ENCODE measurements at regions not wholly inside any gene's neighbourhood (a gene's known extent, or its start where the extent isn't known, plus 50 kb on each side); places are given as distances from the start of the nearest gene placed in this dataset.

DNA sequence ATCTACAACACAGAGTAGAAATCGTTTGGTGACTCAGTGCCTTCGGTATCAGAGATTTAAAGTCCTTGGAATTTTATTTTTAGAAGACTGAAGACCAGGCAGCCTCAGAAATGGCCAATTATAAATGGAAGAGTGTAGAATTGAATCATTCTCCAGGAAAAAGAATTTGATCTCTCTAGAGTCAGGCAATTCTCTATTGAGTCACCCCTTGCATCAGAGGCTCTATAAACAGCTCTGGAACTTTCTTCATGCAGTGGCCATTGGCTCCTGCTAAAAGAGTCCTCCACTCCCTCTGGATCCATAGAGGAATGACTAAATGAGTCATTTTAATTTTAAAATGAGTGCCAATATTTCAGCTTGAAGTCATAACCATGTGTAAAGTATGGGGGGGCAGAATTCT, 816.2 kb downstream of the TDRD15 start:
- DNase-seq (ENCODE audit: low read depth in 2 of 2): no peak

DNA sequence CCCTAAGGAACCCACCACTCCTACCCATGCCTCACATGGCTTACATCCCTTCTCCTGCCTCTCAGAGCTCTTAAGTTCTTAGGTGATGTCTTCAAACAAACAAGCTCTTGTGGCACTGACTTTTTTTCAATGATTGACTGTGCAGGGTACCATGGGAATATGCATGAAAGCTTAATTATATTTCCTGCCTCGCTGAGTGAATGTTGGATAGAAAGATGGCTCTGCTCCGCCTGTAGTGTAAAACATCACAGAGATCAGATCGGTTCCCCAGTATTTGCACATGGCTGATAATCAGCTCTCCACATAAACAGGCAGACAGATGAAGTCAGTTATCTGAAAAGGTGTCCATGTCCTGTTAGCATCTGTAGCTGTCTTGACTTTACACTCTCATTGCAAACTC, 820.8 kb downstream of the TDRD15 start:
- no peak for DNase-seq (ENCODE audit: low read depth in 2 of 2)

DNA sequence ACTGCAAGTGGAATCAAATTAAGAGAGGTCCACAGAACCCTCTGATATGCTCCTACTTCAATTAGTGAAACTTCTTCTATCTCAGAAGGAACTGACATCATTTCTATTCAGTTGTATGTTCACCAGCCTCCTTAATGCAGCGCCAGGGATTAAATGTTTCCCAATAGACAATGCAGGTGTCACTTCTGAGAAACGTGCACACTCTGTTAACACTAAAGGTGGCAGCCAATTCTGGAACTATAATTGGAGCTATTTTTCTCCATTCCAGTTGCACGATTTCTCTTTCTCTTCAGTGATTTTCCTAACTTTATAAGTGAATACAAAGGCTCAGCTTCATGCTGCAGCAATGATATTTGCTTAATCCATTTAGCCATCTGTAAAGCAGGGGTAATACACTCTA, 821.9 kb downstream of the TDRD15 start:
- no peak for DNase-seq (ENCODE audit: low read depth in 2 of 2)

DNA sequence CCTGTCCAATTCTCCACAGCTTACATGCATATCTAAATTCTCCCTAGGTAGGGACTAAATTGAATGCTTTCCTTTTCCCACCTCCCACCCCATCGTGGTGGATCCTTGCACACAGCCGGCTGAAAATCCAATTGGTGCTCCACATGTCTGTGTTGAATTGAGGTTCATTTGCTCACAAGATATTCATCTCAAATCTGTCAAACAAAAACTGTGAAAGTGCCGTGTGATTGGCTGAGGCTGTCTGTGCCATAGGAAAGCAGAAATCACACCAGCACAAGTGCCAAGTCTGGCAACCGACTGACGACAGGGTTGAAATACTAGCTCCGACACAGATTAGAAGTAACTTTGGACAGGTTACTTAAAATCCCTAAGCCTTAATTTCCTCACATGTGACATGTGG, 823.3 kb downstream of the TDRD15 start:
- DNase-seq (ENCODE audit: low read depth in 2 of 2): no peak

DNA sequence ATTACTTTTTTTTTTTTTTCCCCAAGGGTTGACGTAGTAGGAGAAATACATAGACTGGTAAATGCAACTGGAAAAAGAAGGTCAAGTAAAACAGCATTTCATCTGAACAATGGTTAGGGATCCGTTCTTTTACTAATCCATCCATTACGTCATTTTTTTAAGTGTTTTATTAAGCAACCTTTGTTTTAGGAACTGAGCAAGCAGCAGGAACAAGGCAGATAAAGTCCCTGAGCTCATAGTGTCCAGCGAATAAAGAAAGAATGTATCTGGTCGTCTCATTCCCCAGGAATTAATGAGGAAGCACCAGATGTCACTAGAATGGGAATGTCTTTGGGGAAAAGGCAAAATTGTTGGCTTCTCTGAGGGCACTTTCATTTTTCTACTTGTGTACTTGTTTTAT, 842.4 kb downstream of the TDRD15 start:
- DNase-seq (ENCODE audit: low read depth in 2 of 2): no peak

DNA sequence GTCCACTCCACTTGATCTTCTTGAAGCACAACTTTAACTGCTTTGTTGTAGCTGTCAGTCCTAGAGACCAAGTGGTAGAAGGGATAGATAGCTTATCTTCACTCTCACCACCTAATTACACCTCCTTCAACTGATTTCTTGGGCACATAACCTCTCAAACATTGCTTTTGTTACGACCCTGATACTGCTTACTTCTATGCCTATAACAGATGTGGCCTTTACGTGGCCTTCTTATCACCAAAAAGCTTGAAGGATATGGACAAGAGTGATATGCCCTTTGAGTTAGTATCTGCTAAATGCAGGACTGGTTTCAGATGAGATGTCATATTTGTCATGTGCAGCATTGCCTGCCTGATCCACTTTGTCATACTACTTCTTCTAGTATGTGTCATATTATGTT, 847.2 kb downstream of the TDRD15 start:
- no peak for DNase-seq (ENCODE audit: low read depth in 2 of 2)

DNA sequence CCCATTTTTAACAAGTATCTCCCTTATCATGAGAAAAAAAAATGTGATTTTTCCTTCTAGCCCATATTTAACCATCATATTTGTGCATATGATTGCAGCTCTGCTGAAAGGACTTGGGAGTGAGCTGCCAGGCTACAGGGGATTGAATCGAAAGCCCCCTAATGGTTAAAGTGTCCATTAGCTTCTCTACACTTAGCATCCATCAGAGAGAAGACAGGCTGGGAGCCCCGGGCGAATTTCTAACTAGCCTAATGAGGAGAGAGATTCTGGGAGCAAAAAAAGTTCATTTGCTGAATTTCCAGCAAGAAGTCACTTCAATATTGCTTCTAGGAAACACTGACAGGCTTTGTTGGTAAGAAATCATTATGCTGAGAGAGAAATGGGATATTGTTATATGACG, 848.8 kb downstream of the TDRD15 start:
- no peak for DNase-seq (ENCODE audit: low read depth in 2 of 2)

DNA sequence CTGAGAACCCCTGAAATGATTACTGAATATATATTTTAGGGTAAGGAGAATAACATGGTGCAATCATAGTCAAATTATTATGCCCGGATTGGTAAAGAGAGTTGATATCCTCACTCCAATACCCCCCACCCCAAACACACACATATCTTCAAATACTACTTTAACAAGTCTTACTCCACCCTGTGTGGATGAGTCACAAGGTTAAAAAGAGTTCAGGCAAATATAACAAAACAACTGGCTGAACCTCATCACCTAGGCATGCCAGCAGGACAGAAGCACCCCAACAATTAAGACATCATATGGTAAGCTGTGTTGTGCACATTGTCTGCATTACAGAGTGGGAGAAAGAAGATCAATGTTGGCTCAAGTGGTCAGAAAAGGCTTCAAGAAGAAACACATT, 857.4 kb downstream of the TDRD15 start:
- no peak for DNase-seq (ENCODE audit: low read depth in 2 of 2)

DNA sequence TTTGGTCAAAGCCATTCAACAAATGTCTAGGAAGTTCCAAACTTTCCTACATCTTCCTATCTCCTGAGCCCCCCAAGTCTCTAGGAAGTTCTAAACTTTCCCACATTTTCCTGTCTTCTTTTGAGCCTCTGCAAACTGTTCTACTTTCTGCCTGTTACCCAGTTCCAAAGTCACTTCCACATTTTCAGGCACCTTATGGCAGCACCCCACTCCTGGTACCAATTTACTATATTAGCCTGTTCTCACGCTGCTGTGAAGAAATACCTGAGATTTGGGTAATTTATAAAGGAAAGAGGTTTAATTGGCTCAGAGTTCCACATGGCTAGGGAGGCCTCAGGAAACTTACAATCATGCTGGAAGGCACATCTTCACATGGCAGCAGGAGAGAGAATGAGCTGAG, 869.2 kb downstream of the TDRD15 start:
- DNase-seq (ENCODE audit: low read depth in 2 of 2): no peak

DNA sequence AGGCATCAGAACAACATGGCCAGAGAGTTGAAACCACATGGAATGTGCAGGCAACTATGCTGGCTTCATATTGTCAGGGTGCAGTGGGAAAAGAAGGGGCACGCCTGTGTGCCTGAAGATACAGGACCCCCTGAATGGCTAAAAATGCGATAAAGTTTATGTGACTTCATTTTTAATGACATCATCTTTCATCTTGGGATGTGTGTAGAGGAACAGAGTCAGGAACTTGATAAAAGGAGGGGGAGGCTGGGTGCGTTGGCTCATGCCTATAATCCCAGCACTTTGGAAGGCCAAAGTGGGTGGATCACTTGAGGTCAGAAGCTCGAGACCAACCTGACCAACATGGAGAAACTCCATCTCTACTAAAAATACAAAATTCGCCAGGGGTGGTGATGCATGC, 872.6 kb downstream of the TDRD15 start:
- DNase-seq (ENCODE audit: low read depth in 2 of 2): no peak

DNA sequence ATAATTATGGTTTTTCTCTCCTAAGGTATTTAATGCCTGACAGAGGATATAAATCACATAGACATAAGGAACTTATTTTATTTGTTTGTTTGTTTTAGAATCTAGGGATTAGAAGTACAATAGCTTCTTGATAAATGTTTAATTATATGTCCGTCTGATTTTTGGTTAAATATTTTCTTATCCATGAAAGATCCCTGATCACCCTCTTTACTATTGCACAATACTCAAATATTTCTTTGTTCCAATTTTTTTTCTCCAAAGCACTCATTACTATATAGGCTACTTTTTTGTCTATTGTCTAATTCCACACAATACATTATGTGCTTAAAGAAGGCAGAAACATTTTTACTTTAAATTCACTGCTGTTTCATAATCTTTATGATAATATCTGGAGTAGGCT, 875.8 kb downstream of the TDRD15 start:
- no peak for DNase-seq (ENCODE audit: low read depth in 2 of 2)

DNA sequence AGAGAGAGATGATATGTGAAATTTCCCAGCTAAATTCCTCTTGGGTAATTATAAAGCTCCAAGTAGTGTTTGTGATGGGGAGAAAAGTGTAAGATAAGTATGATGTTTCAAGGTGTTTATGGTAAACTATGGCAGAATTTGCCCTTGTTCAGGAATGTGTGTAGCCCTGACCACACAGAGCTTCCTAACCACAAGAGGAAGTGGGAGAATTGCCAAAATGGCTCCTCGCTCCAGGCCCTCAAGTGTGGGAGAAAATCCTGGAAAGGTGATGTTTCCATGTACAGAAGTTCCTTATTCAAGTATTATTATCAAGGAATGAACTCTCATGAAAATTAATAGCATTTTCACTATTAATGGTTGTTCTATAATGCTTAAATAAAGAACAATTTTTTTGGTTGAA, 878.3 kb downstream of the TDRD15 start:
- no peak for DNase-seq (ENCODE audit: low read depth in 2 of 2)

DNA sequence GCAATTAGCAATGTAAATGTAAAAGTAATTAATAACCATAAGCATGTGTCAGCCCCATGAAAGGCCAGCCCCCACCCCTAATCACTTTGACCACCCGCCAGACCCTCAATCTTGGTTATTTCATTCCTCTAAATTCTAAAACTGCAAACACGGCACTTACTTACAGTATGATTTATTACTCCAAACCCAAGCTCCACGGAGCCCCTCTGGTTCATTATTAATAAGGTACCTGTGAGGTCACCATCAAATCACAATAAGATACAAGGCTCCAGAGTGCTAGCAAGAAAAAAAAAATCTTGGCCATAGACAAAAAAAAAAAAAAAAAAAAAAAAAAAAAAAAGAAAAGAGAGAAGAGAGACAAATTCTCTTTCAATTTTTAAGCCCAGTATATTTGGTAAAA, 879.5 kb downstream of the TDRD15 start:
- DNase-seq (ENCODE audit: low read depth in 2 of 2): no peak

DNA sequence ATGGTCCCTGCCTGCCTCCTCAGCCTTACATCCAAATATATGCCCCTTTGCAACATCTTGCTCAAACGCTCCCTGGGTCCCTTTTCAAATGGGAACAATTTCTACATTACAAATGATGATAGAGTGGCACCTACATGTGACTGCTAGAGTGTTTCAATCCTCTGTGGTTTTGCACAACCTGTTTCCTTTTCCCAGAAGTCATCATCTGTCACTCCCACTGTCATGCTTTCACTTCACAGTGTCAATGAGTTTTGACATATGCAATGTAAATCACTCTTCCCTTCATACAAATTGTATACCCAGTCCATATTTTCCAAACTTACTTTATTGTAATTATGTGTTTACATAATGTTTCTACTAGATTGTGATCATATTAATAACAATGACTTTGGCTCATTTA, 887.3 kb downstream of the TDRD15 start:
- no peak for DNase-seq (ENCODE audit: low read depth in 2 of 2)

DNA sequence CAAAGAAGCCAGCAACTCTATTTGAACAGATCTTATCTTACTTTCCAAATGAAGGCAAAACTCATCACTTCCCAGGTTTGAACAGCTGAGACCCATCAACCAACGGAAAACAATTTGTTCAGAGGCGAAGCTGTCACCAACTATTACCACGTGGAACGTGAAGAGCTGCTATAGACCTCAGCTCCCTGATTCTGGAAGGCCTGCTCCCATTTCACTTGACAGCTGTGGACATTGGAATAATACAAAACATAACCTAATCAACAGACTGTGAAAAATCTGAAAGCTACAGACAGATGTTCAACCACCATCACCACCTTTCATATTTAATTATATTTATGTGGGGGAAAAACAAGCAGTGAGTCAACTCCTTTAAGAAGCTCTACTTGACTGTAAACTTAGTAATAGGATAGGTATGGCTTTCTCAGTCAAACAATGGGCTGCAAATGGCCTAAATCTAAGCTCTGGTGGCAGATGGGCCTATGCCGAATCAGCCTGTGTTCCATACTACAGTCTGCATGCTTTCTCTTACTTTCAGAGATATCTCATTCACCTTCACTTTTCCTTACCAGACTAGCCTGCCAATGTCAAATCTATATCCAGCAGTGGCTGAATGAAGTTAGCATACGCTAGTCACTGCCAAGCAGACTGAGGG, 896.4 kb downstream of the TDRD15 start:
- DNase-seq (ENCODE audit: low read depth in 2 of 2): no peak

DNA sequence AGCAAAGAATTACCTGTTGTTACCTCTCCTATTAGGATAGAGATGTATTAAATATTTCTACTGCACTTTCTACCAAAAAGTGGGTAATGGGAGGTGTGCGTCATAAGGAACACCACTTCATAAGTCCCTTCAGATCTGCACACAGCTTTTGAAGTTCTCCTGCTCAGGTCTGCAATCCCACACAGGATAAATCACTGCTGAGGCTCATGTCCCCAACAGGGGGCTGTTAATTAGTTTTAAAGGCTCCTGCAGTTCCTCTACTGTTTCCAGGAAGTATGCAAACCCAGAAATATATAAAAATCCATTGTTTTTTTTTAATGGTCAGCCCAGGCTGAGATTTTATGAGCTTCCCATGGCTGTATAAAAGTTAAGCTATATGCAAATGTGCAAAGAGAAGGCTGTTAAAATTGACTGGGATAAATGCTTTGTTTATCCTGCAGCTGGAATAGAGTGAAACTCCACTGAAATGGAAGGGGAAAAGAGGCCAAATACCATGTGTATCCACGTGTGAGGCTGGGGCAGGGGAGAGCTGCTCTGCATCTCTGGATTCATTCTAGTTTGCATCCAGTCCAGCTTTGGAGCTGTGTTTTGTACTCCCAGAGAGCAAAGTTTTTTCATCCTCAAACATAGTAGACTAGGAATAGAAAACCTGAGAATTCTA, 903.7 kb downstream of the TDRD15 start:
- DNase-seq (ENCODE audit: low read depth in 2 of 2): no peak

DNA sequence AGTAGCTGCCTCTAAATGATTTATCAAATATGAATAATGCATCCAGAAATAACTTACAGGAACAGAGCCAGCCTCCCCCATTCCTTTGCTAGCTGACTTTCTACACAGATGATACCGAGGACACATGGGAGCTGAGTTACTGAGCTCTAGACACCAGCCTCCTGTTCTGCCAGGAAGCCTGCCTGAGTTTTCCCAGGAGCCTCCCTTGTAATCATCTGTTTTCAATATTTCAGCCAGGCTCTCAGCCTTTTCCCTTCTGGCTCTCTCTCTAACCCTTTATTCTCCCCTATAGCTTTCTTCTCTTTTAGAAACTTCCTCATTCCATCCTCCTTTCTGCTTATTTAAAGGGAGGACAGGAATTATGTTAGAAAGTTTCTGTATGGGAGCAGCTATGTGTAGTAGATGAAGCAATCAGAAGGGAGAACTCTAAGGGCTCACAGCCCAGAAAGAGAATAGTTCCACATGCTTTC, 911.6 kb downstream of the TDRD15 start:
- DNase-seq (ENCODE audit: low read depth in 2 of 2): no peak

DNA sequence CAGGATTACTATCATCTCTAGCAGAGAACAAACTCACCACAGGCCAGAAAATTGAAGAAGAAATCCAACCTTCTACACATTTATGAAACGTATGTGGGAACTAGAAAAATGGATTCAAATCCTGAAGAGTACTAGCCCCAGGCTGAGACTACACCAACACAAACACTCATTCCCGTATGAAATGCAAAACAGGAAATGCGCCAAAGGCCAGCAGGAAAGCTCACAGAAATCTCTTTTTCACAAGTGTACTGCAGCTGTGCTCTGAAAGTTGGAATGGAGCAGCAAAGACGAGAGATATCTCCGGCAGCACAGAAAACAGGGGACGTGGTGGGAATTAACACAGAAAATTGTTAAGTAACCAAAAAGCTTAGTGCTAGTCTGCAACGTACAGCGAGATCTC, 913.5 kb downstream of the TDRD15 start:
- no peak for DNase-seq (ENCODE audit: low read depth in 2 of 2)

DNA sequence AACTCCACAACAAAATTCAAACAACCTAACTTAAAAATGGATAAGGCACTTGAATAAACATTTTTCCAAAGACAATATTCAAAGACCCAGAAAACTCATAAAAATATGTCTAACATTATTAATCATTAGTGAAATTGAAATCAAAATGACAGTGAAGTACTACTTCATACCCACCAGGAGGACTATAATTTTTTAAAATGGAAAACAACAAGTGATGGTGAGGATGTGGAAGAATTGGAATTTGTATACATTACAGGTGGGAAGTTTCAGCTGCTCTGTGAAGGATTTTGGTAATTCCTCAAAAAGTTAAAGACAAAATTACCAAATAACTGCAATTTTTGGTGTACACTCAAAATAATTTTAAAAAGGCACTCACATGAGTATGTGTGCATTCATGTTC, 920.0 kb downstream of the TDRD15 start:
- DNase-seq (ENCODE audit: low read depth in 2 of 2): no peak

DNA sequence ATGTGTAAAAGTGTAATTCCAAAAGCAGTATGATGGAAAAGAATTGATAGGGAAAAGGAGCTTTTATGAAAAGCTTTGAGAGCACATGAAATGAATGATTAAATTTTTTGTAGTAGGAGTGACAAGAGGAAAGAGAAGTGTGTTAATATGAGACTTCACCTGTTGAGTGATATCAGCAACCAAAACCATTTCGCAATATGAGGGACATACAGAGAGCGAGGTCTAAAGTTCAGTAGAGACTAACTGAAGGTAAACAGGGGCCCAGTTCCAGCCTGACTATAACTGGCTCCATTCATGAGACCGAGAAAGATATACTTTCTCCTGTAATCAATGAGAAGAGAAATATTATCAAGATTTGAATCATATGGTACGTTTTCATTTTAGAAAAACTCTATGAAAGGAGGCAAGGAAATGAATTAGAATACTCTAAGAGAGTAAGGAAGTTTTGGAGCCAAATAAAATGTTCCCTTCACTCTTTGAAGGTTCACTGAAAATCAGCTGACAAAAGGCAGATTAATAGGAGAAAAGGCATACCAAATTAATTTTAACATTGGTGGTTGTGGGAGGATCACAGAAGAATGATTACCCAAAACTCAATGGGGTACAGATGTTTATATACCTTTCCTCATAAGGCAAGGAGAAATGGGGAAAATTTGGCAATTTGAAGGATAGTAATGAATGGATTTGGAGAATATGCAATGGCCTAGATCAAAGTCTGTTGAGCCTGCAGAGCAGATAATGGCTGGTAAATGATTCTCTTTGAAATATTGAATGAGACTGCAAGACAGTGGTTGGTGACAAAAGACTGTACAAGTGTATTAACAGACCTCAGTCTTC, 932.2 kb downstream of the TDRD15 start:
- no peak for DNase-seq (ENCODE audit: low read depth in 2 of 2)

DNA sequence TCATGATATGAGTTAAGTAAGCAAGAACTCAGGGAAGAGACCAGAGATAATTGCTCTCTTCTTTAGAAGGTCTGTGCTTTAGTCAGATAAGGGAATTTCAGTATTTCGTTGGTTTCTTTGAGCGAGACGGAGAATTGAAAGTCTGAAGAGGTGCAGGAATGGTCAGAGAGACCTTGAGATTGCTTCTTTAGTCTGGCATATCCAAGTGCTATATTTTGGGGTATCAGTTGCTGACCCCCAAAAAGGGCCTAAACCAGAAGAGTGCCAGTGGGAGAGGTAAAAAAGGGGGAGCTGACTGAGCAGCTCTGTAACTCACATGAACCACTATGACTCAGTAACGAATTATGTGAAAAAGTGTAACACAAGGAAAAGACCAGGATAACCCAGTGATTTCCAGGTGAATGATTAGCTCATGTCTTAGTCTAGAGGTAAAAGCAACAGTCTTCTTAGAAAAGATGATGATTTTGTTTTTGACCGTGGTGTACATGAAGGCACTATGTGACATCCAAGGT, 932.9 kb downstream of the TDRD15 start:
- no peak for DNase-seq (ENCODE audit: low read depth in 2 of 2)

DNA sequence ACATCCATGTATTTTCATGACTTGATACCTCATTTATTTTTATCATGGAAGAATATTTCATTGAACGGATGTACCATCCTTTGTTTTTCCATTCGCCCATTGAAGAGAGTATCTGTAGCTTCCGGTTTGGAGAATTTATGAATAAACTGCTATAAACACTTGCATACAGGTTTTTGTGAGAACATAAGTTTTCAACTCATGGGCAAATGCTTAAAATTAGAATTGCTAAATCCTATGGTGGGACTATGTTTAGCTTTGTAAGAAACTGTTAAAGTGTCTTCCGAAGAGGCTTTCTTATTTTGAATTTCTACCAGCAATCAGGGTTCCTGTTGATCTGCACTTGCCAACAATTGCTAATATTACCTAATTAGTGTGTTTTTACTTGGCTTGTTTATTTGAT, 938.9 kb downstream of the TDRD15 start:
- no peak for DNase-seq (ENCODE audit: low read depth in 2 of 2)

DNA sequence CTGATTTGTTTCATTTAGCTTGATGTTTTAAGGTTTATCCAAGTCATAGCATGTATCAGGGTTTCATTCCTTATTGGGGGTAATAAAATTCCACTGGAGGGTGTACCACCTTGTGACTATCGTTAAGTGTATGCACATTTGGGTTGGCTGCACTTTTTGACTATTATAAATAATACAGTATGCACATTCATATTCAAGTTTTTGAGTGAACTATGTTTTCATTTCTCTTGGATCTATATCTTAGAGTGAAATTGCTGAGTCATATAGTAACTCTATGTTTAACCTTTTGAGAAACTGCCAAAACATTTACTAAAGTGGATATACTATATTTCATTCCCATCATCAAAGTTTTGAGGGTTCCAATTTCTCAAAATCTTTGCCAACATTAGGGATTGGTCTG, 952.7 kb downstream of the TDRD15 start:
- no peak for DNase-seq (ENCODE audit: low read depth in 2 of 2)
